ENCODE measurements at regions not wholly inside any gene's neighbourhood (a gene's known extent, or its start where the extent isn't known, plus 50 kb on each side); places are given as distances from the start of the nearest gene placed in this dataset.

DNA sequence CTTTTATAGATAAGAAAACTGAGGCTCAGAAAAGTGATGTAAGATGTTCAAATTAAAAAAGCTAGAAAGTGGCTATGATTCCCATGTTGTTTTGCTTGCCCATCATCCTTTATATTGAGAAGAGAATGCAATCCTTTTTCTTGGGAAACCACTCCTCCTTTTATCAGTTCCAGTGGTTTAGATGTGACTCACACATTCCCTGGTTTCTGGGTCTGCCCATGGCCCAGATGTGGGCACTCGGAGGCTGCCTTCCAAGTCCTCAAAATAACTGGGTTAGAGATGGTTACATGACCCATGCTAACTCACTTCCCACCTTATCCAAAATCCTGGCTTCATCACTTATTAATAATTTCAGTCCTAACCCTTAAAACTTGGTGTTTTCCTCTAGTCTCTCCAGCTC is 550.0 kb downstream of the MDFIC start:
- 86 to 93% methylated on average over 1 of the region's 1 CpG for WGBS, 2 experiments
- H3K4me3 ChIP-seq (ENCODE audit: insufficient read depth, low read depth, low read length), result no peak overlapping the region
- H3K27ac ChIP-seq (ENCODE audit: insufficient read depth, low read depth, low read length, poor library complexity, severe bottlenecking), result no peak overlapping the region
- H3K4me1 ChIP-seq (ENCODE audit: control insufficient read depth, insufficient read depth, low read length), result no peaks in the 10 kb centered on the region
- H3K36me3 ChIP-seq (ENCODE audit: control insufficient read depth, insufficient read depth, low read length), result no peaks in the 10 kb centered on the region
- peaks cover 10% of the 10 kb centered on the region for H3K27me3 ChIP-seq (ENCODE audit: control insufficient read depth, insufficient read depth, low read length, poor library complexity, severe bottlenecking)
- no peaks in the 10 kb centered on the region for H3K9me3 ChIP-seq (ENCODE audit: control insufficient read depth, low read length)

- Histone ChIP-seq H3K27ac (ENCODE audit: insufficient read depth, low read depth, low read length, poor library complexity, severe bottlenecking) (no peak overlapping the region), H3K9me3 (ENCODE audit: control insufficient read depth, low read length) (no peaks in the 10 kb centered on the region), H3K36me3 (ENCODE audit: control insufficient read depth, insufficient read depth, low read length) (no peaks in the 10 kb centered on the region), H3K4me1 (ENCODE audit: control insufficient read depth, insufficient read depth, low read length) (no peaks in the 10 kb centered on the region), H3K27me3 (ENCODE audit: control insufficient read depth, insufficient read depth, low read length, poor library complexity, severe bottlenecking) (no peaks in the 10 kb centered on the region), H3K4me3 (ENCODE audit: insufficient read depth, low read depth, low read length) (no peak overlapping the region)
- 94 to 100% methylated on average over 2 of the region's 3 CpGs for WGBS, 2 experiments
Measured at GRCh38 chr7:115462301-115463015, 540.6 kb downstream of the MDFIC start.

DNA sequence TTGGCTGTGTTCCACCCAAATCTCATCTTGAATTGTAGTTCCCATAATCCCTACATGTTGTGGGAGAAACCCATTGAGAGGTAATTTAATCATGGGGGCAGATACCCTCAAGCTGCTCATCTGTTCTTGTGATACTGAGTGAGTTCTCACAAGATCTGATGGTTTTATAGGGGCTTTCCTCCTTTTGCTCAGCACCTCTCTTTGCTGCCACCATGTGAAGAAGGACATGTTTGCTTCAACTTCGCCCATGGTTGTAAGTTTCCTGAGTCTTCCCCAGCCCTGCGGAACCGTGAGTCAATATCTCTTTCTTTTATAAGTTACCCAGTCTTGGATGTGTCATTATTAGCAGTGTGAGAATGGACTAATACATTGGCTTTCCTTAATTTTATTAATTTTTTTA is 527.8 kb downstream of the MDFIC start:
- H3K4me1 ChIP-seq (ENCODE audit: control insufficient read depth, insufficient read depth, low read length), result no peaks in the 10 kb centered on the region
- H3K27ac ChIP-seq (ENCODE audit: insufficient read depth, low read depth, low read length, poor library complexity, severe bottlenecking), result no peak overlapping the region
- H3K36me3 ChIP-seq (ENCODE audit: control insufficient read depth, insufficient read depth, low read length), result no peaks in the 10 kb centered on the region
- WGBS, 2 experiments, result 94 to 96% methylated on average over 3 of the region's 3 CpGs
- H3K4me3 ChIP-seq (ENCODE audit: insufficient read depth, low read depth, low read length), result no peak overlapping the region
- no peaks in the 10 kb centered on the region for H3K27me3 ChIP-seq (ENCODE audit: control insufficient read depth, insufficient read depth, low read length, poor library complexity, severe bottlenecking)
- no peaks in the 10 kb centered on the region for H3K9me3 ChIP-seq (ENCODE audit: control insufficient read depth, low read length)

DNA sequence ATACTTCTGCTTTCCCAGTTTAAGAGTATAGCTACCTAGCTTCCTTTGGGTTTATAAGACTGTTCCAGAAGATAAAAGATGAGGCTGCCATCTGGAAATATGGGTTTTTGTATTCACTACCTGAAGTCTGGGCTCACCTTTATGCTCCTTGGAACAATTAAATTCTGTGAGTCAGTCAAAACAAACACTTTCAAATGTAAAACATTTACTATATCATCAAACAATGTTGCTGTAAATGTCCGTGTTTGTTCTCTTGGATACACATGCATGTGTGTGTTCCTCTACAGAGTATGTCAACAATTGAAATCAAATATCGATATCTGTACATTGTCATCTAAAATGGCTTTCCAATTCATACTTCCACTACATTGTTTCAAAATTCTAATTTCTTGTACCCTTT is 525.6 kb downstream of the MDFIC start:
- Histone ChIP-seq H3K4me1 (ENCODE audit: control insufficient read depth, insufficient read depth, low read length) (no peaks in the 10 kb centered on the region), H3K4me3 (ENCODE audit: insufficient read depth, low read depth, low read length) (no peak overlapping the region), H3K27me3 (ENCODE audit: control insufficient read depth, insufficient read depth, low read length, poor library complexity, severe bottlenecking) (no peaks in the 10 kb centered on the region), H3K36me3 (ENCODE audit: control insufficient read depth, insufficient read depth, low read length) (no peaks in the 10 kb centered on the region), H3K9me3 (ENCODE audit: control insufficient read depth, low read length) (no peaks in the 10 kb centered on the region), H3K27ac (ENCODE audit: insufficient read depth, low read depth, low read length, poor library complexity, severe bottlenecking) (no peak overlapping the region)
- 97 to 98% methylated on average over 2 of the region's 2 CpGs for WGBS, 2 experiments

- H3K27ac ChIP-seq (ENCODE audit: insufficient read depth, low read depth, low read length, poor library complexity, severe bottlenecking), result no peak overlapping the region
- H3K27me3 ChIP-seq (ENCODE audit: control insufficient read depth, insufficient read depth, low read length, poor library complexity, severe bottlenecking), result no peaks in the 10 kb centered on the region
- no peaks in the 10 kb centered on the region for H3K9me3 ChIP-seq (ENCODE audit: control insufficient read depth, low read length)
- WGBS, 2 experiments, result 86 to 100% methylated on average over 1 of the region's 1 CpG
- H3K4me3 ChIP-seq (ENCODE audit: insufficient read depth, low read depth, low read length), result no peak overlapping the region
- no peaks in the 10 kb centered on the region for H3K36me3 ChIP-seq (ENCODE audit: control insufficient read depth, insufficient read depth, low read length)
- H3K4me1 ChIP-seq (ENCODE audit: control insufficient read depth, insufficient read depth, low read length), result no peaks in the 10 kb centered on the region
Measured at GRCh38 chr7:115441033-115441432, 519.1 kb downstream of the MDFIC start.

- no peaks in the 10 kb centered on the region for H3K9me3 ChIP-seq (ENCODE audit: control insufficient read depth, low read length)
- no peaks in the 10 kb centered on the region for H3K4me1 ChIP-seq (ENCODE audit: control insufficient read depth, insufficient read depth, low read length)
- H3K4me3 ChIP-seq (ENCODE audit: insufficient read depth, low read depth, low read length), result no peak overlapping the region
- H3K27ac ChIP-seq (ENCODE audit: insufficient read depth, low read depth, low read length, poor library complexity, severe bottlenecking), result no peak overlapping the region
- 90 to 100% methylated on average over 1 of the region's 1 CpG for WGBS, 2 experiments
- H3K36me3 ChIP-seq (ENCODE audit: control insufficient read depth, insufficient read depth, low read length), result no peaks in the 10 kb centered on the region
- H3K27me3 ChIP-seq (ENCODE audit: control insufficient read depth, insufficient read depth, low read length, poor library complexity, severe bottlenecking), result no peaks in the 10 kb centered on the region
Measured at GRCh38 chr7:115435178-115435577, 513.3 kb downstream of the MDFIC start.

DNA sequence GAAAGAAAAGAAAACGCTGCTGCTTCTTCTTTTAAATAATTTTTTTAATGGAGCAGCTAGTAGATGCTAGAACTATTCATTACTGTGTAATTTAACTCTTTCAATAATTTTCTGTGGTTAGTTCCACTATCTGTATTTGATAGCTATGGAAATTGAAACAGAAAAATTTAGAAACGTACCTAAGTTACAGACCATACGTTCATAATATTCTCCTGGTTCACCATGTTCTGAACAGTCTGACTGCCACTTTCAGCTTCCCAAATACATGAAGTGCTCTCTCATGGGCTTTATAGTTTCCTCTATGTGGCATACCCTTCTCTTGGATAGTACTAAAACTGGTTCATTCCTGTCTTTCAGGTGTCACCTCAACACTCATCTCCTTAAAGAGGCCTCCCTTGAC is 508.0 kb downstream of the MDFIC start:
- no peaks in the 10 kb centered on the region for H3K27me3 ChIP-seq (ENCODE audit: control insufficient read depth, insufficient read depth, low read length, poor library complexity, severe bottlenecking)
- H3K36me3 ChIP-seq (ENCODE audit: control insufficient read depth, insufficient read depth, low read length), result no peaks in the 10 kb centered on the region
- no peaks in the 10 kb centered on the region for H3K4me1 ChIP-seq (ENCODE audit: control insufficient read depth, insufficient read depth, low read length)
- no peak overlapping the region for H3K27ac ChIP-seq (ENCODE audit: insufficient read depth, low read depth, low read length, poor library complexity, severe bottlenecking)
- H3K4me3 ChIP-seq (ENCODE audit: insufficient read depth, low read depth, low read length), result no peak overlapping the region
- 84 to 98% methylated on average over 3 of the region's 3 CpGs for WGBS, 2 experiments
- no peaks in the 10 kb centered on the region for H3K9me3 ChIP-seq (ENCODE audit: control insufficient read depth, low read length)

- Histone ChIP-seq H3K4me3 (ENCODE audit: insufficient read depth, low read depth, low read length) (no peak overlapping the region), H3K27me3 (ENCODE audit: control insufficient read depth, insufficient read depth, low read length, poor library complexity, severe bottlenecking) (no peaks in the 10 kb centered on the region), H3K9me3 (ENCODE audit: control insufficient read depth, low read length) (no peaks in the 10 kb centered on the region), H3K36me3 (ENCODE audit: control insufficient read depth, insufficient read depth, low read length) (no peaks in the 10 kb centered on the region), H3K4me1 (ENCODE audit: control insufficient read depth, insufficient read depth, low read length) (no peaks in the 10 kb centered on the region), H3K27ac (ENCODE audit: insufficient read depth, low read depth, low read length, poor library complexity, severe bottlenecking) (no peak overlapping the region)
- WGBS, 2 experiments, result 93 to 97% methylated on average over 4 of the region's 4 CpGs
Measured at GRCh38 chr7:115417662-115418061, 495.8 kb downstream of the MDFIC start.

GRCh38 chr7:115410972-115411686 is 489.2 kb downstream of the MDFIC start:
- Histone ChIP-seq H3K9me3 (ENCODE audit: control insufficient read depth, low read length) (no peaks in the 10 kb centered on the region), H3K27ac (ENCODE audit: insufficient read depth, low read depth, low read length, poor library complexity, severe bottlenecking) (no peak overlapping the region), H3K4me1 (ENCODE audit: control insufficient read depth, insufficient read depth, low read length) (no peaks in the 10 kb centered on the region), H3K27me3 (ENCODE audit: control insufficient read depth, insufficient read depth, low read length, poor library complexity, severe bottlenecking) (no peaks in the 10 kb centered on the region), H3K4me3 (ENCODE audit: insufficient read depth, low read depth, low read length) (no peak overlapping the region), H3K36me3 (ENCODE audit: control insufficient read depth, insufficient read depth, low read length) (no peaks in the 10 kb centered on the region)
- WGBS, 2 experiments, result 98 to 99% methylated on average over 3 of the region's 3 CpGs

DNA sequence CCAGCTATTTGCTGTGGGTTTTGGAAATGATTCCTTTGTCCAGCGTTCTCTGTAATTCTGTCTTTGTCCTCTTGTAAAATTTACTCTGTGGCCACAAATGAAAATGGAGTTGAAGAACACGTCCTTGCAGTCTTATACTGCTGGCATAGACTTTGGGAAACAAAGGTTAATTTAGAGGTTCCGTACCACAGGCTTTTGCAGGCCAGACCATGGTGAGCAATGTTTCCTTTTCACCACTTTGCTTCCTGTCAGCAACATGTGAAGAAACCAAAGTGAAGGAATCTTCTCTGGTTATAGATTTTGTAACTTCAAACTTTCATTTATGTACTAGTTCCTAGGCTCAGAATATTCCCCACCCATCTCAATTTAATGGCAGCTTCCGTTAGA is 488.5 kb downstream of the MDFIC start:
- no peaks in the 10 kb centered on the region for H3K9me3 ChIP-seq (ENCODE audit: control insufficient read depth, low read length)
- no peak overlapping the region for H3K4me3 ChIP-seq (ENCODE audit: insufficient read depth, low read depth, low read length)
- no peaks in the 10 kb centered on the region for H3K4me1 ChIP-seq (ENCODE audit: control insufficient read depth, insufficient read depth, low read length)
- 93 to 94% methylated on average over 4 of the region's 4 CpGs for WGBS, 2 experiments
- H3K27ac ChIP-seq (ENCODE audit: insufficient read depth, low read depth, low read length, poor library complexity, severe bottlenecking), result no peak overlapping the region
- H3K36me3 ChIP-seq (ENCODE audit: control insufficient read depth, insufficient read depth, low read length), result no peaks in the 10 kb centered on the region
- no peaks in the 10 kb centered on the region for H3K27me3 ChIP-seq (ENCODE audit: control insufficient read depth, insufficient read depth, low read length, poor library complexity, severe bottlenecking)

Data from ectodermal cell (in vitro differentiated cells).